HepG2 (cell line): ENCODE measurements at regions not wholly inside any gene's neighbourhood (a gene's known extent, or its start where the extent isn't known, plus 50 kb on each side); places are given as distances from the start of the nearest gene placed in this dataset.

Source experiments
- ATAC-seq: fragments of 200-7000 bp; cut with Tn5 transposase; 3 replicates; pipeline ENCODE4 v1.9.1; 2020; ENCODE audit warnings: mild to moderate bottlenecking, moderate library complexity
- BruUV-seq: library from RNA; stranded (reverse); fragments of 400-500 nt; replicated peaks from 2 replicates; lab custom pipeline; 2021; lab: Mats Ljungman, UMichigan
- CTCF ChIA-PET: fragments of 300-600 bp; formaldehyde crosslinking; extraction: SDS; loops from one replicate; lab custom pipeline; 2021; ENCODE audit warnings: low total read pairs, inconsistent platforms, low intra/inter-chr PET ratio; lab: Yijun Ruan, JAX
- POLR2A ChIA-PET: fragments of 350-600 bp; sonication (Branson Sonifier 250); formaldehyde crosslinking; loops from one replicate; lab custom pipeline; 2020; ENCODE audit warnings: antibody characterized with exemption, inconsistent platforms; lab: Yijun Ruan, JAX
- DNase-seq: peaks from one replicate; pipeline ENCODE4 v3.0.0-alpha.2; 2015; ENCODE audit warnings: low spot score
- FAIRE-seq: peaks from 3 replicates; lab custom pipeline; 2011; peaks lifted over from hg19 to GRCh38; lab: Jason Lieb, UNC
- H2AFZ ChIP-seq: one replicate; pipeline ENCODE4 v1.6.1; 2011; ENCODE audit warnings: low read length, inconsistent platforms
- H3K27ac ChIP-seq: fragments of 300-600 bp; 3 replicates; pipeline ENCODE4 v1.8.0; 2011; ENCODE audit warnings: mixed run types, mild to moderate bottlenecking, mixed read lengths, low read length, inconsistent platforms; ENCODE audit not compliant: insufficient read depth; ENCODE audit errors: extremely low read length
- H3K27me3 ChIP-seq, 2 experiments: fragments of 200-600 bp in 1 of 2; 2 replicates in 1 of 2; 3 replicates in 1 of 2; pipeline versions ENCODE4 v1.6.0 to v1.8.0; 2011; ENCODE audit warnings: low read length in 2 of 2, mild to moderate bottlenecking in 2 of 2, moderate library complexity in 2 of 2, inconsistent platforms in 1 of 2; ENCODE audit not compliant: insufficient read depth in 2 of 2, control insufficient read depth in 1 of 2
- H3K36me3 ChIP-seq, 2 experiments: fragments of 200-600 bp in 1 of 2; replicated peaks in 1 of 2; 2 replicates in 1 of 2; 3 replicates in 1 of 2; pipeline versions ENCODE4 v1.5.1 to v1.8.0; 2011; ENCODE audit warnings: low read length in 2 of 2, inconsistent platforms in 1 of 2; ENCODE audit not compliant: insufficient read depth in 2 of 2, control insufficient read depth in 1 of 2
- H3K4me1 ChIP-seq: 2 replicates; pipeline ENCODE4 v1.5.1; 2012; ENCODE audit warnings: low read length, inconsistent platforms; ENCODE audit not compliant: insufficient read depth
- H3K4me2 ChIP-seq: 2 replicates; pipeline ENCODE4 v1.6.0; 2011; ENCODE audit warnings: low read depth, low read length, inconsistent platforms
- H3K4me3 ChIP-seq, 3 experiments: fragments of 200-600 bp in 1 of 3; sonication (generic), shearing (Covaris generic) in 1 of 3; replicated peaks in 1 of 3; 2 replicates each; pipeline ENCODE4 v1.5.1; 2011 to 2016; ENCODE audit warnings: low read length in 3 of 3, inconsistent platforms in 2 of 3, low read depth in 2 of 3, mild to moderate bottlenecking in 2 of 3, control low read depth in 1 of 3, mixed read lengths in 1 of 3; ENCODE audit not compliant: insufficient read depth in 1 of 3
- H3K79me2 ChIP-seq: one replicate; pipeline ENCODE4 v1.6.1; 2011; ENCODE audit warnings: low read length, inconsistent platforms; ENCODE audit not compliant: insufficient read depth
- H3K9ac ChIP-seq: 2 replicates; pipeline ENCODE4 v1.6.0; 2011; ENCODE audit warnings: mild to moderate bottlenecking, low read depth, low read length, inconsistent platforms; ENCODE audit not compliant: insufficient read depth
- H3K9me3 ChIP-seq: 2 replicates; pipeline ENCODE4 v1.5.1; 2012; ENCODE audit warnings: mild to moderate bottlenecking, low read length
- H4K20me1 ChIP-seq: 2 replicates; pipeline ENCODE4 v1.6.0; 2011; ENCODE audit warnings: inconsistent platforms, mild to moderate bottlenecking, low read length, moderate library complexity; ENCODE audit not compliant: insufficient read depth
- BRF2 ChIP-seq: sonication (generic); formaldehyde crosslinking; IDR thresholded peaks from 2 replicates; pipeline ENCODE4 v1.8.1; 2022; ENCODE audit warnings: mild to moderate bottlenecking, missing genetic modification reagents
- FOXK1 ChIP-seq: sonication (generic); formaldehyde crosslinking; IDR thresholded peaks from 2 replicates; pipeline ENCODE4 v1.4.0; 2020; ENCODE audit warnings: low read depth, missing genetic modification reagents, borderline replicate concordance
- KLF16 ChIP-seq, 2 experiments: sonication (generic) in 1 of 2; formaldehyde crosslinking in 1 of 2; IDR thresholded peaks; 2 replicates each; pipeline versions ENCODE4 v1.6.1 to v1.8.0; 2016 to 2023; ENCODE audit warnings: missing genetic modification reagents in 2 of 2, missing compliant biosample characterization in 1 of 2
- PITX1 ChIP-seq: sonication (generic); formaldehyde crosslinking; IDR thresholded peaks from 2 replicates; pipeline ENCODE4 v1.5.1; 2020; ENCODE audit warnings: mild to moderate bottlenecking, missing genetic modification reagents
- RCOR2 ChIP-seq: IDR thresholded peaks from 2 replicates; pipeline ENCODE4 v1.6.1; 2016; ENCODE audit warnings: missing biosample characterization, missing genetic modification reagents
- SMC3 ChIP-seq: IDR thresholded peaks from 2 replicates; pipeline ENCODE4 v1.6.1; 2011; ENCODE audit warnings: low read length, improper control_type of control experiment
- TFE3 ChIP-seq: IDR thresholded peaks from 2 replicates; pipeline ENCODE4 v1.6.1; 2016
- ZBTB1 ChIP-seq: sonication (generic); formaldehyde crosslinking; IDR thresholded peaks from 2 replicates; pipeline ENCODE4 v1.4.0; 2020; ENCODE audit warnings: missing genetic modification reagents, borderline replicate concordance
- ZNF256 ChIP-seq: sonication (generic); formaldehyde crosslinking; conservative IDR thresholded peaks from 2 replicates; pipeline ENCODE4 v1.4.0; 2020; ENCODE audit warnings: missing genetic modification reagents
- ZNF281 ChIP-seq: sonication (generic); formaldehyde crosslinking; IDR thresholded peaks from 2 replicates; pipeline ENCODE4 v1.4.0; 2020; ENCODE audit warnings: missing genetic modification reagents, borderline replicate concordance
- ZNF367 ChIP-seq: sonication (generic); formaldehyde crosslinking; IDR thresholded peaks from 2 replicates; pipeline ENCODE4 v1.4.0; 2020; ENCODE audit warnings: missing genetic modification reagents, borderline replicate concordance
- ZNF567 ChIP-seq: sonication (generic); formaldehyde crosslinking; IDR thresholded peaks from 2 replicates; pipeline ENCODE4 v1.8.1; 2023; ENCODE audit warnings: mild to moderate bottlenecking, missing genetic modification reagents, borderline replicate concordance
- ZNF737 ChIP-seq: sonication (generic); formaldehyde crosslinking; IDR thresholded peaks from 2 replicates; pipeline ENCODE4 v1.5.0; 2020; ENCODE audit warnings: missing genetic modification reagents, mild to moderate bottlenecking, borderline replicate concordance
- ZNF766 ChIP-seq: sonication (generic); formaldehyde crosslinking; IDR thresholded peaks from 2 replicates; pipeline ENCODE4 v1.5.0; 2020; ENCODE audit warnings: missing genetic modification reagents, borderline replicate concordance
- WGBS: methylation state at CpG from one replicate; pipeline ENCODE4 v1.1.6; 2017; ENCODE audit warnings: low lambda C conversion rate; 5-methylcytosine and 5-hydroxymethylcytosine counted together
- in situ Hi-C: cut with HindIII; loops from 2 replicates; pipeline ENCODE4 v1.10.0; 2017; ENCODE audit warnings: low pct_unique_long_range_greater_than_20kb; ENCODE audit not compliant: extremely low pct_ligation_motif_present
- intact Hi-C: fragments of 100-400 bp; cut with micrococcal nuclease; formaldehyde crosslinking; loops from one replicate; pipeline ENCODE4 v1.10.0; 2022; ENCODE audit not compliant: unreplicated experiment
- TF ChIP-seq, protein P1 (sequence below): sonication (generic); formaldehyde crosslinking; IDR thresholded peaks from 2 replicates; pipeline ENCODE4 v1.5.0; 2020; ENCODE audit warnings: mild to moderate bottlenecking, missing genetic modification reagents
- TF ChIP-seq, protein P2 (sequence below): sonication (generic); formaldehyde crosslinking; IDR thresholded peaks from 2 replicates; pipeline ENCODE4 v1.8.1; 2023; ENCODE audit warnings: mild to moderate bottlenecking, moderate library complexity, missing genetic modification reagents

DNA sequence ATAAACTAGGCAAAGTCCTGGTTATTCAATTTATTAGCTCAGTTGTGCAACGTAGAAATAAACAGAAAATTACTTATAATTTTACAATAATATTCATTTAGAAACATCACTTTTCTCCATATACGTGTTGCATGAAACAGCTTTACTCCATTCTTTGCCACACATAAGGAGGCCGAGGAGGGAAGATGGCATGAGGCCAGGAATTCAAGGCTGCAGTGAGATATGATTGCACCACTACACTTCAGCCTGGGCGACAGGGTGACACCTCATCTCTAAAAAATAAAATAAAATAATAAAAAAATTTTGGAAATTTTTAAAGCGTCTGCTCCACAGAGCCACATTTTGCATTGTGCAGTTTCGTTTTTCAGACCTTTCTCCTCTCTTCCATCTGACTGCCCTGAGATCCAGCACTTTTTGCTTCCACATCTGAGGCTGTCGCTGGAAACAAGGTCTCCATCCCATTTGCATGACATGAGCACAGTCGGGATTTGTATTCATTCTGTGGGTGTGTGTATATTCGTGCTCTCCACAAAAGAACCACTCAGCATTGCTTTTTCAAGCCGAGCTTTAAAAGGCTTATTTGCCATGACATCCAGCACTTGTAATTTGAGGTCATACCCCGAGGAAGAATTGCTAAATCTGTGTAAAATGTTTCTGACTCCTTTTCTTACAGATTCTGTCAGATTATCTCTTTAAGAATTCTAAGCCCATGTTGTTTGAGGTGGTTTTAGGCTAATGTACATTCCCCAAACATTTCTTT, 98.6 kb upstream of the MSX2 start:
- BruUV-seq: no TSS peak
- no peak for FAIRE-seq

More for the DNA sequence above, 98.6 kb upstream of the MSX2 start:
- Histone ChIP-seq H3K27ac (no peak overlapping the region), H3K4me3 (no peak overlapping the region), H3K9ac (no peak overlapping the region), H3K36me3 (no peaks in the 10 kb centered on the region), H3K79me2 (no peaks in the 10 kb centered on the region), H3K4me2 (no peak overlapping the region), H3K4me1 (no peaks in the 10 kb centered on the region), H2AFZ (no peak overlapping the region), H3K9me3 (no peaks in the 10 kb centered on the region), H4K20me1 (no peaks in the 10 kb centered on the region)
- WGBS: 8% methylated on average over 11 of the region's 11 CpGs
- POLR2A ChIA-PET: no interaction called here
- DNase-seq (no peak), ATAC-seq (no peak)
- TF ChIP-seq RCOR2 (CRISPR knock-in tag): no peak
- no peak for TF ChIP-seq PITX1 (CRISPR knock-in tag)
- TF ChIP-seq ZNF737 (CRISPR knock-in tag): no peak
- TF ChIP-seq ZBTB1: no peak
- TF ChIP-seq SMC3: no peak
- no peak for TF ChIP-seq BRF2
- TF ChIP-seq ZNF567 (CRISPR knock-in tag): no peak
- TF ChIP-seq, protein P1, sequence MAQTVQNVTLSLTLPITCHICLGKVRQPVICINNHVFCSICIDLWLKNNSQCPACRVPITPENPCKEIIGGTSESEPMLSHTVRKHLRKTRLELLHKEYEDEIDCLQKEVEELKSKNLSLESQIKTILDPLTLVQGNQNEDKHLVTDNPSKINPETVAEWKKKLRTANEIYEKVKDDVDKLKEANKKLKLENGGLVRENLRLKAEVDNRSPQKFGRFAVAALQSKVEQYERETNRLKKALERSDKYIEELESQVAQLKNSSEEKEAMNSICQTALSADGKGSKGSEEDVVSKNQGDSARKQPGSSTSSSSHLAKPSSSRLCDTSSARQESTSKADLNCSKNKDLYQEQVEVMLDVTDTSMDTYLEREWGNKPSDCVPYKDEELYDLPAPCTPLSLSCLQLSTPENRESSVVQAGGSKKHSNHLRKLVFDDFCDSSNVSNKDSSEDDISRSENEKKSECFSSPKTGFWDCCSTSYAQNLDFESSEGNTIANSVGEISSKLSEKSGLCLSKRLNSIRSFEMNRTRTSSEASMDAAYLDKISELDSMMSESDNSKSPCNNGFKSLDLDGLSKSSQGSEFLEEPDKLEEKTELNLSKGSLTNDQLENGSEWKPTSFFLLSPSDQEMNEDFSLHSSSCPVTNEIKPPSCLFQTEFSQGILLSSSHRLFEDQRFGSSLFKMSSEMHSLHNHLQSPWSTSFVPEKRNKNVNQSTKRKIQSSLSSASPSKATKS: no peak
- TF ChIP-seq TFE3 (CRISPR knock-in tag): no peak
- no peak for TF ChIP-seq FOXK1 (CRISPR knock-in tag)
- no peak for TF ChIP-seq ZNF281 (CRISPR knock-in tag)
- TF ChIP-seq ZNF256 (CRISPR knock-in tag): no peak
- TF ChIP-seq ZNF766 (CRISPR knock-in tag): no peak
- no peak for TF ChIP-seq ZNF367 (CRISPR knock-in tag)
- no peak for TF ChIP-seq KLF16 (CRISPR knock-in tag; IDR thresholded peaks at IDR 0.05)
- TF ChIP-seq, protein P2, sequence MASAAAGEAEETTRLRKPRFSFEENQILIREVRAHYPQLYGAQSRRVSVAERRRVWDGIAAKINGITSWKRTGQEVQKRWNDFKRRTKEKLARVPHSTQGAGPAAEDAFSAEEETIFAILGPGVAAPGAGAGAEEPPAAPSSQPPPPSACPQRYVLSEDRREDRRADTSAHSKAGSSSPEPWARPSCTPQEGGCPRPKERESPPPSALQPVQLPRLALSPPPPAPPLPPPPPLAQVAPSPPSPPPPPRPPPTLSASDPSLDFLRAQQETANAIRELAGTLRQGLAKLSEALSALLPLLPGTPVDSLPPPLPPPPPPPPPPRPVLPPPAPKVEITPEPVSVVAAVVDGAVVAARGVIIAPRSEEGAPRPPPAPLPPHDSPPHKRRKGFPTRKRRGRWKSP (CRISPR knock-in tag): no peak
- TF ChIP-seq, all 625 proteins: peak for 0
- H3K27me3 ChIP-seq: no peaks in the 10 kb centered on the region; a peak in 1 of 5 replicates
- CTCF ChIA-PET: no interaction called here
- intact Hi-C loops (no loop called here), in situ Hi-C loops (no loop called here)
